Uterus (tissue), 3 donors: ENCODE measurements at regions not wholly inside any gene's neighbourhood (a gene's known extent, or its start where the extent isn't known, plus 50 kb on each side); places are given as distances from the start of the nearest gene placed in this dataset.
"Not testable (repeated sequence)": the region's sequence is repeated elsewhere in the genome, so short reads cannot be mapped to it uniquely, and the experiment has no call there.

Experiments used
- DNase-seq, 2 donors: peaks; one replicate each; pipeline ENCODE4 v3.0.0-alpha.2; 2019 to 2020
- H3K27ac ChIP-seq, 2 donors: fragments of 200-600 bp; sonication (generic); 1 replicate in 1 of 2; 2 replicates in 1 of 2; pipeline ENCODE4 v1.5.1; 2016 to 2018
- H3K27me3 ChIP-seq, 2 donors: fragments of 200-600 bp; sonication (generic); one replicate each; pipeline ENCODE4 v1.5.1; 2018 to 2019; ENCODE audit warnings: control low read depth in 1 of 2
- H3K36me3 ChIP-seq, 2 donors: fragments of 200-600 bp; sonication (generic); one replicate each; pipeline ENCODE4 v1.5.1; 2019; ENCODE audit warnings: control low read depth in 1 of 2
- H3K4me1 ChIP-seq, 2 donors: fragments of 200-600 bp; sonication (generic); one replicate each; pipeline ENCODE4 v1.5.1; 2018 to 2019; ENCODE audit warnings: control low read depth in 1 of 2
- H3K4me3 ChIP-seq, 2 donors: fragments of 200-600 bp; sonication (generic); 1 replicate in 1 of 2; 2 replicates in 1 of 2; pipeline ENCODE4 v1.5.1; 2018 to 2019; ENCODE audit warnings: mild to moderate bottlenecking in 1 of 2
- H3K9me3 ChIP-seq, 2 donors: fragments of 200-600 bp; sonication (generic); one replicate each; pipeline ENCODE4 v1.5.1; 2019; ENCODE audit warnings: control low read depth in 1 of 2
- CTCF ChIP-seq, 4 experiments: fragments of 200-600 bp in 2 of 4; fragments of 450-650 bp in 2 of 4; sonication (generic) in 2 of 4; IDR thresholded peaks; one replicate each; pipeline ENCODE4 v1.5.1; 2016 to 2019; ENCODE audit warnings: antibody characterized with exemption in 4 of 4, mild to moderate bottlenecking in 2 of 4, moderate library complexity in 1 of 4
- POLR2A ChIP-seq, 2 donors: fragments of 450-650 bp; IDR thresholded peaks; one replicate each; pipeline ENCODE4 v1.6.1; 2016; ENCODE audit warnings: antibody characterized with exemption in 2 of 2, mild to moderate bottlenecking in 1 of 2, moderate library complexity in 1 of 2
- intact Hi-C: fragments of 100-400 bp; cut with DNase I; formaldehyde crosslinking; loops from one replicate; pipeline ENCODE4 v1.15.1; 2023; ENCODE audit warnings: low total_unique reads
- donor health status: DM: yes; HTN: yes; CAD: no.

- no peaks in the 10 kb centered on the region for H3K36me3 ChIP-seq
- intact Hi-C loops, result no loop called here
- DNase-seq, result no peak
- no peak overlapping the region for H3K4me3 ChIP-seq
- no peaks in the 10 kb centered on the region for H3K9me3 ChIP-seq
- no peak for TF ChIP-seq CTCF (IDR thresholded peaks at IDR 0.05)
- TF ChIP-seq POLR2A (IDR thresholded peaks at IDR 0.05), result no peak
- no peak overlapping the region for H3K27ac ChIP-seq
- H3K27me3 ChIP-seq, result no peaks in the 10 kb centered on the region
- no peaks in the 10 kb centered on the region for H3K4me1 ChIP-seq
These were observed 266.8 kb downstream of the CD83 start for GRCh38 chr6:14384175-14384949.

GRCh38 chr6:14386263-14386662, 268.7 kb downstream of the CD83 start:
- Histone ChIP-seq H3K4me1 (no peaks in the 10 kb centered on the region), H3K9me3 (no peaks in the 10 kb centered on the region), H3K27me3 (no peaks in the 10 kb centered on the region), H3K36me3 (no peaks in the 10 kb centered on the region), H3K4me3 (no peak overlapping the region), H3K27ac (no peak overlapping the region)
- intact Hi-C loops, result no loop called here
- TF ChIP-seq CTCF (IDR thresholded peaks at IDR 0.05) (no peak), POLR2A (IDR thresholded peaks at IDR 0.05) (no peak)
- no peak for DNase-seq

- intact Hi-C loops, result no loop called here
- H3K4me3 ChIP-seq, result no peak overlapping the region
- TF ChIP-seq CTCF (IDR thresholded peaks at IDR 0.05) (no peak), POLR2A (IDR thresholded peaks at IDR 0.05) (no peak)
- H3K36me3 ChIP-seq, result no peaks in the 10 kb centered on the region
- H3K27ac ChIP-seq, result no peak overlapping the region
- no peaks in the 10 kb centered on the region for H3K4me1 ChIP-seq
- H3K9me3 ChIP-seq, result no peaks in the 10 kb centered on the region
- no peaks in the 10 kb centered on the region for H3K27me3 ChIP-seq
- no peak for DNase-seq
These were observed 269.1 kb downstream of the CD83 start for GRCh38 chr6:14386668-14387067.

GRCh38 chr6:14388371-14388770, 270.8 kb downstream of the CD83 start:
- H3K36me3 ChIP-seq, result no peaks in the 10 kb centered on the region
- H3K4me3 ChIP-seq, result no peak overlapping the region
- no peak for DNase-seq
- H3K9me3 ChIP-seq, result no peaks in the 10 kb centered on the region
- no peaks in the 10 kb centered on the region for H3K4me1 ChIP-seq
- H3K27me3 ChIP-seq, result no peaks in the 10 kb centered on the region
- no peak overlapping the region for H3K27ac ChIP-seq
- TF ChIP-seq CTCF (IDR thresholded peaks at IDR 0.05) (no peak), POLR2A (IDR thresholded peaks at IDR 0.05) (no peak)
- intact Hi-C loops, result no loop called here

- intact Hi-C loops, H3K27ac ChIP-seq, H3K4me3 ChIP-seq, H3K36me3 ChIP-seq, H3K4me1 ChIP-seq, DNase-seq, H3K9me3 ChIP-seq, H3K27me3 ChIP-seq: not testable (repeated sequence)
These were observed 272.2 kb downstream of the CD83 start for GRCh38 chr6:14389776-14390175.

- Histone ChIP-seq H3K36me3 (no peaks in the 10 kb centered on the region), H3K9me3 (no peaks in the 10 kb centered on the region), H3K4me3 (no peak overlapping the region), H3K4me1 (no peaks in the 10 kb centered on the region), H3K27me3 (no peaks in the 10 kb centered on the region), H3K27ac (no peak overlapping the region)
- intact Hi-C loops, result no loop called here
- DNase-seq, result no peak
- TF ChIP-seq CTCF (IDR thresholded peaks at IDR 0.05), result no peak
- no peak for TF ChIP-seq POLR2A (IDR thresholded peaks at IDR 0.05)
These were observed 273.2 kb downstream of the CD83 start for GRCh38 chr6:14390805-14391204.
